NCI-H748 treated with DMSO at 0.1 percent for 48 hours (cell line): ENCODE measurements at regions not wholly inside any gene's neighbourhood (a gene's known extent, or its start where the extent isn't known, plus 50 kb on each side); places are given as distances from the start of the nearest gene placed in this dataset.

Experiments used
- DNase-seq: peaks from one replicate; lab custom pipeline; 2025; lab: John Stamatoyannopoulos, UW

DNA sequence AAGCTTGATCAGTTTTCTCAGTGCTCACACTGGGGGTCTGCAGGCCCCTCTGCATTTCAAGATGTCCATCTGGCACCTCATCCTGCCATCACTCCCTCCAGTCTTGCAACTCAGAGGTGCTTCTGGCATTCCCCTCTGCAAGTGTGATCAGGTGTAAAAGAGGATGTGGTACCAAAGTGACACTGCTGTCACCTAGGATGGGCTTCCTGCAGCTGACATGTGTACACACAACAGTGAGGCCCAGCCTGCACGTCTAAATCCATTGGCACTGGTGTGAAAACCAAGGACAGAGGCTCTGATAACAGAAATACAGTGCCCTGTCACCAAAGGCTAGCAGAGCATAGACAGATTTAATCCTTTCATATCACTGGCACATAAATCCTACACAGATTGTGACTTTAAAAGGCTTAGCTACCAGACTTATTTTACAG, 162.5 kb upstream of the CELF2 start:
- no peak for DNase-seq

DNA sequence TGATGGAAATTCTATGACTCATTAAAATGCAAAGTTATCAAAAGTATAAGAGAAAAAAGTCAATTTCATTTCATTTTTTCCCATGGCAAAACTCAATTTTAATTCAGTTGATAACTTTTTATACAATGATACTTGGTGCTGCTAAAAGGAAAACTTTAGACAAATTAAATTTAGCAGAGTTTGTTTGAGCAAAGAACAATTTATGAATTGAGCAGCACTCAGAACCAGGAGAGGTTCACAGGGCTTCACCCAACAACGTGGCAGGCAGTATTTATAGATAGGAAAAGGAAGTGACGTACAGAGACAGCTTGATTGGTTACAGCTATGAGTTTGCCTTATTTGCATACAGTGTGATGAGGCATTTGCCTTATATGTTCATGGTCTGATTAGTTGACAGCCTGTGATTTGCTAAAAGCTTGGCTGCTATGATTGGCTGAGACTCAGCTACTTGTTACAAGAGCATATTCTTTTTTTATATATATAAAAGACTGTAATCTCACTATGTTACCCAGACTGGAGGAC, 157.2 kb upstream of the CELF2 start:
- DNase-seq = no peak

DNA sequence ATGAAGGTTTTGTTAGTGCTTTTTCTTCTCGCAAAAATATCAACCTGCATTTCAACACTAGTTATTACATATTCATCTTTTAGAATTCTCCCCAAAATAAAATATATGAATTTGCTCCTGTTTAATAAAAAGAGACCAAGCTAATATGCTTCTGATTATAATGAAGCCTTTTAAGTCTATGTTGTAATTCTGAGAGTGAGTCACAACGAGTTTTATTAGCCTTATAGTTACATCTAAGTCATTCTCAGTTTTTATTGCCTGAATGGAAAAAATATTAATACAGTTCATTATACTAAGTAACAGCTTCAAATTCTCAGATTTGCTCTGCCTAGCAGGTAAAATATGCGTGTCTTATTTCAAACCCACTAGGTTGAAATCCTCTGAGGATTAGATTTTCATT, 152.4 kb upstream of the CELF2 start:
- DNase-seq = no peak

DNA sequence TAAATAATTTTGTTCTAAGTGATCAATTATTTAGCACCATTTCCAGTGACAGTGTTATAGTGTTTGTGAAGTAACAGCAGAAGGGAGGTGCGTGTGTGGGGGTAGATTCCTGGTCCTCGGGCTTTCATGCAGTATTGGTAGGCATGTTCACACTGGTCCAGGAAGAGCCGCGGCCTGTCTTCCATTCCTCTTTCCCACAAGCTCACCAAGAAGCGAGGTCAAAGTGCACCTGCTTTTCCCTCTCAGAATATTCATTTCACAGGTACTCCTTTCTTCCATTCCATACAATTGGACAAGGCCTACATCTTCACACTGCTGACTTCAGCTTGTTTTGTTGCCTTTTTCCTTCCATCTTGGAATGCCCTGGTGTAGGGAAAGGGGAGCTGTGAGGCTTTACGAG, 151.8 kb upstream of the CELF2 start:
- no peak for DNase-seq

DNA sequence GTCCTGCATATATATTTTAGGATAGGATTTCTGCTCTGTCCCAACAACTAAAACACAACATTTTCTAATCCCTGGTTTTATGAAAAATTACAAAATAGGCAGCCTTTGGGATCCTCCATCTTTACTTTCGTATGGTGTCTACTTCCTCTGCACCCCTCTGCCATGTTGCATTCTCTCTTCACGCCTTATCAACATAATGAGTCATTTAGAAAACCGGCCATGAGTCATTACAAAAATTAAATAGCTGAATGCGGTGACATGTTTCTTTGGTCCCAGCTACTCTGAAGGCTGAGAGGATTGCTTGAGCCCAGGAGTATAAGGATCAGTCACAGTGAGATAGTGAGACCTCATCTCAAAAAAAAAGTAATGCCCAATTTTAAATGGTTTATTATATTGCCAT, 148.1 kb upstream of the CELF2 start:
- no peak for DNase-seq

GRCh38 chr10:10870523-10871241, 147.0 kb upstream of the CELF2 start:
- DNase-seq = no peak

GRCh38 chr10:10871352-10871751, 146.3 kb upstream of the CELF2 start:
- DNase-seq = no peak

GRCh38 chr10:10872035-10872673, 145.5 kb upstream of the CELF2 start:
- DNase-seq = no peak

DNA sequence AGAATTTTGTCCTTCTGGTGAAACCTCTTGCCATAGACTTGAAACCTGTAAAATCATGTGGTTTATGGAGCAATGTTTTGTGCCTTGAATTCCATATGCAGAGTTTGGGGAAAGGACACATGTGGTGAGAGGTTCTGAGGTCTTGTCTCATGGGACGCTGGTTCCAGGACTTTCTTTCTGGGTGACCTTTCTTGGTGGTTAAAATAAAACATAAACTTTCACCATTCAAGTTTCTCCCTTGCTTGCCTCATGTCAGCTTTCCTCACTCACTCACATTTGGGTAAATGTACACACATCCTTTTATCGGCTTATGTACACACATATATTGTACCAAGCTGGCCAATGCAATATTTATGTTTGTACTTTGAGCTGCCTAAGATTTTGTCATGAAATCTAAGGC, 144.9 kb upstream of the CELF2 start:
- no peak for DNase-seq

- DNase-seq = no peak
Measured at GRCh38 chr10:10873289-10873688, 144.4 kb upstream of the CELF2 start.

DNA sequence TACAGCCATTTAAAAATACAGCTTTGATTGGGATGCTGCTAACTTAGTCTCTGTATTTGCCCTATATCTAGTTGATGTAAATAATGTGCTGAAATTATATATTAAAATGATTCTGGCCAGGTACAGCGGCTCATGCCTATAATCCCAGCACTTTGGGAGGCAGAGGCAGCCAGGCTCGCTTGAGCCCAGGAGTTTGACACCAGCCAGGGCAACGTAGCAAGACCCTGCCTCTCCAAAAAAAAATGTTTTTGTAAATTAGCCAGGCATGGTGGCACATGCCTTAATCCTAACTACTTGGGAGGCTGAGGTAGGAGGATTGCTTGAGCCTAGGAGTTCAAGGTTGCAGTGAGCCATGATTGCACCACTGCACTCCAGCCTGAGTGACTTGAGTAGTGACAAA, 143.8 kb upstream of the CELF2 start:
- no peak for DNase-seq

GRCh38 chr10:10878963-10879362, 138.7 kb upstream of the CELF2 start:
- peak; percentile 67 for DNase-seq

GRCh38 chr10:10881117-10881813, 136.4 kb upstream of the CELF2 start:
- no peak for DNase-seq

- DNase-seq = no peak
Measured at GRCh38 chr10:10883737-10884136, 133.9 kb upstream of the CELF2 start.

- no peak for DNase-seq
Measured at GRCh38 chr10:10886861-10887531, 130.7 kb upstream of the CELF2 start.

DNA sequence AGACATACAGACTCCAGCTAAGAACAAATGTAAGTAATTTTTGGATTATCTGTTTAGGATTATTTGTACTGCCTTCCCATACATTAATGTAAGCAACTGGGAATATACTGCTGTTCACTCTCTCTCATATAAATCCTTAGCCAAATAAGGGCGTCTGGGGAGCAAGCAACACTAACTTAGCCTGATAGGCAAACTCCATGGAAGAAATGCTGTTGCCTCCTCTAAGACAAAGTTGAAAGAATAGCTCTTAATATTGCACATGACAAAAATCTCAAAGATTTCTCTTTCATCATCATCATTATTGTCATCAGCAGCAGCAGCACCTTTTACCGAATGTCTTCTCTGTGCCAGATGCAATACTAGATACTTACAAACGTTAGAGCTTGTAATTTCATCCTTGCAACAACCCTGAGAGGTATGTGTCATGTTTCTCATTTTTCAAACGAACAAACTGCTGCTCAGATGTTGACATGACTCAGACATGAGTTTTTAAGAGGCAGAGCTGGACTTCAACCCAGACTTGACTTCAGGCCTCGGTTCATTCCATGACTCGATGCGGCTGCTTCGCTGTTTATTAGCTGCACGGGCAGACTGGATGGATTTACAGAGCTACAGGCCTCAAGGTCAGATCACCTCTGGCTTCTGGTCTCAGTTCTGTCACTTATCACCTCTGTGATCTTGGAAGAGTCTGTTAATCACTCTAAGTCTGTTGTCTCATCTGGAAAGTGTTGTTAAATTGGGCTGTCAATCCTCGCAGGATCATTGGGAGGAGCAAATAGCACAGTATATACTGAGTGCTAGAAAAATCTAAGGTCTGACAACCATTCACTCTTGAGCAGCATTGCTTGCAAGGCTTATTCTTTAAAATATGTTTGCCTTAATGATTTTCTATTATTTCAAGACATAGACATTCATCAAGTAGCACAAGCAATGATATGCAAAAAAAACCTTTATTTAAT, 126.3 kb upstream of the CELF2 start:
- no peak for DNase-seq

GRCh38 chr10:10892290-10892875, 125.3 kb upstream of the CELF2 start:
- DNase-seq = no peak

DNA sequence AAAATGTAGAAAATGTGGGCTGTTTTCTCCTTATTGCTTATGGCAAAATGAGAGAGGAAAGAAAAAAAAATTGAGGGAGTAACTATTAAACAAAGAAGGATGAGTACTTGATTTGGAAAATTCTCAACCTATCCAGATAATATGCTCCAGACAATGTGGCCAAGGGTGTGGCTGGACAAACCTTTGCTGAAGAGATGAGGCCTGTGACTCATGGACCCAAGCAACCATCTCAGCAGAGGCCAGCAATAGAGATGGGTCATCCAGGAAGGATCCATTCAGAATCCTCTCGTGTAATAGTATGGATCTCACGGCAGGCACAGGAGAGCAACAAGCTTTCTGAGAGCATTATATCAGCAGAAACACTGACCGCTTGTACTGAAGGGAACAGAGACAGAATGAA, 120.3 kb upstream of the CELF2 start:
- no peak for DNase-seq

DNA sequence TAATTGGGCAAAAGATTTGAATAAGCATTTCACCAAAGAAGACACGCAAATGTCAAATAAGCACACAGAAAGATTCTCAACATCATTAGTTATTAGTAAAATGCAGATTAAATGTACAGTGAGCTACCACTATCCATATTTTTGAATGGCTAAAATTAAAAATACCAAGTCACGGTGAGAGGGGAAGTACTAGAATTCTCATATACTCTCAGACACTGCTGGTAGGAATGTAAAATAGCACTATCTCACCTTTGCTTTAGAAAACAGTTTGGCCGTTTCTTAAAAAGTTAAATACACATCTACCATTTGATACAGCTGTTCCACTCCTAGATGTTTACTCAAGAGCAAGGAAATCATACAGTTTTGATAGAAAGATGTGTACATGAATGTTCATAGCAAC, 115.8 kb upstream of the CELF2 start:
- no peak for DNase-seq

- DNase-seq = no peak
Measured at GRCh38 chr10:10902951-10903350, 114.7 kb upstream of the CELF2 start.

GRCh38 chr10:10903620-10904019, 114.1 kb upstream of the CELF2 start:
- DNase-seq = no peak
